ENCODE measurements at regions not wholly inside any gene's neighbourhood (a gene's known extent, or its start where the extent isn't known, plus 50 kb on each side); places are given as distances from the start of the nearest gene placed in this dataset.

DNA sequence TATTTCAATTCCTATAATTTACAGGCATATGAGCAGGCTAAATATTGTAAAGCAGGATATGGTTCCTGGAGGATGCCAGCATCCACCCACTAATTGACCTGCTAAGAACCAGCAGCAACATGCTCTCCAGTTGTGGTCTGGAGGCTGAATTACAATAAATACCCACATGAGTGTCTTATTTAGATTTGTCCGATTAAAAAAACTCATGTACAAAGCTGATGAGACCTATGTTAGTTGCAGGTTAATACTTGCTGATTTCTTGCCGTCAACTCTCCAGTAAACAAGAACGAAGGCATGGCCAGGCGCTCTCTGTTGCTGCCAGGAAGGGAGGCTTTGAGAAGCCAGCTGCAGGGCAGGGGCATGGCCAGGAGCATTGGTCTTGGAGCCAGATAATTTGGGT, 169.3 kb upstream of the PRICKLE1 start:
- no peak for TF ChIP-seq POLR2A (IDR thresholded peaks at IDR 0.05)
- TF ChIP-seq, protein P1, sequence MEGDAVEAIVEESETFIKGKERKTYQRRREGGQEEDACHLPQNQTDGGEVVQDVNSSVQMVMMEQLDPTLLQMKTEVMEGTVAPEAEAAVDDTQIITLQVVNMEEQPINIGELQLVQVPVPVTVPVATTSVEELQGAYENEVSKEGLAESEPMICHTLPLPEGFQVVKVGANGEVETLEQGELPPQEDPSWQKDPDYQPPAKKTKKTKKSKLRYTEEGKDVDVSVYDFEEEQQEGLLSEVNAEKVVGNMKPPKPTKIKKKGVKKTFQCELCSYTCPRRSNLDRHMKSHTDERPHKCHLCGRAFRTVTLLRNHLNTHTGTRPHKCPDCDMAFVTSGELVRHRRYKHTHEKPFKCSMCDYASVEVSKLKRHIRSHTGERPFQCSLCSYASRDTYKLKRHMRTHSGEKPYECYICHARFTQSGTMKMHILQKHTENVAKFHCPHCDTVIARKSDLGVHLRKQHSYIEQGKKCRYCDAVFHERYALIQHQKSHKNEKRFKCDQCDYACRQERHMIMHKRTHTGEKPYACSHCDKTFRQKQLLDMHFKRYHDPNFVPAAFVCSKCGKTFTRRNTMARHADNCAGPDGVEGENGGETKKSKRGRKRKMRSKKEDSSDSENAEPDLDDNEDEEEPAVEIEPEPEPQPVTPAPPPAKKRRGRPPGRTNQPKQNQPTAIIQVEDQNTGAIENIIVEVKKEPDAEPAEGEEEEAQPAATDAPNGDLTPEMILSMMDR (IDR thresholded peaks at IDR 0.05), result no peak
- TF ChIP-seq EP300 (IDR thresholded peaks at IDR 0.05), result no peak

Measured in tibial nerve (tissue), 4 donors.